SK-N-SH (cell line): ENCODE measurements at regions not wholly inside any gene's neighbourhood (a gene's known extent, or its start where the extent isn't known, plus 50 kb on each side); places are given as distances from the start of the nearest gene placed in this dataset.

Experiments used
- CTCF ChIA-PET: fragments of 300-600, 350-600 bp; formaldehyde crosslinking; extraction: SDS; loops from one replicate; lab custom pipeline; 2021; lab: Yijun Ruan, JAX
- POLR2A ChIA-PET: fragments of 350-600 bp; sonication (Branson Sonifier 250); formaldehyde crosslinking; extraction: SDS; loops from one replicate; lab custom pipeline; 2020; ENCODE audit warnings: antibody characterized with exemption, inconsistent platforms; lab: Yijun Ruan, JAX
- DNase-seq: peaks from one replicate; pipeline ENCODE4 v3.0.0; 2012
- H2AFZ ChIP-seq: fragments of 200-600 bp; sonication (generic); 2 replicates; pipeline ENCODE4 v1.8.1; 2016; ENCODE audit warnings: antibody characterized with exemption, mild to moderate bottlenecking, low read depth
- H3F3A ChIP-seq: fragments of 200-600 bp; sonication (generic); replicated peaks from 2 replicates; pipeline ENCODE3; 2016; ENCODE audit warnings: antibody characterized with exemption, mild to moderate bottlenecking; ENCODE audit not compliant: insufficient read depth
- H3K27ac ChIP-seq, 2 experiments: fragments of 200-500 bp in 1 of 2; fragments of 200-600 bp in 1 of 2; sonication (Bioruptor generic) in 1 of 2; sonication (generic), shearing (Covaris generic) in 1 of 2; 2 replicates each; pipeline versions ENCODE4 v1.5.1 to v1.6.1; 2014 to 2016; ENCODE audit warnings: low read depth in 2 of 2, inconsistent platforms in 1 of 2, low read length in 1 of 2, mild to moderate bottlenecking in 1 of 2, mixed read lengths in 1 of 2
- H3K27me3 ChIP-seq: fragments of 200-600 bp; sonication (generic), shearing (Covaris generic); 2 replicates; pipeline ENCODE4 v1.6.1; 2016; ENCODE audit warnings: mixed run types; ENCODE audit not compliant: insufficient read depth
- H3K36me3 ChIP-seq, 2 experiments: fragments of 200-500 bp in 1 of 2; fragments of 200-600 bp in 1 of 2; sonication (Bioruptor generic) in 1 of 2; sonication (generic) in 1 of 2; replicated peaks in 1 of 2; 2 replicates each; pipeline versions ENCODE3 to v1.5.1; 2014 to 2016; ENCODE audit warnings: low read length in 1 of 2, mild to moderate bottlenecking in 1 of 2; ENCODE audit not compliant: insufficient read depth in 2 of 2, control insufficient read depth in 1 of 2
- H3K4me1 ChIP-seq, 2 experiments: fragments of 200-500 bp in 1 of 2; fragments of 200-600 bp in 1 of 2; sonication (Bioruptor generic) in 1 of 2; sonication (generic), shearing (Covaris generic) in 1 of 2; 2 replicates each; pipeline versions ENCODE4 v1.5.1 to v1.6.1; 2014 to 2016; ENCODE audit warnings: low read depth in 1 of 2, low read length in 1 of 2, mixed run types in 1 of 2; ENCODE audit not compliant: insufficient read depth in 2 of 2, control insufficient read depth in 1 of 2
- H3K4me2 ChIP-seq: fragments of 200-600 bp; sonication (generic), shearing (Covaris generic); 2 replicates; pipeline ENCODE4 v1.6.1; 2017; ENCODE audit warnings: mixed run types
- H3K4me3 ChIP-seq, 2 experiments: fragments of 200-500 bp in 1 of 2; fragments of 200-600 bp in 1 of 2; sonication (Bioruptor generic) in 1 of 2; sonication (generic), shearing (Covaris generic) in 1 of 2; 2 replicates each; pipeline versions ENCODE4 v1.5.1 to v1.8.1; 2014 to 2016; ENCODE audit warnings: low read depth in 2 of 2, inconsistent platforms in 1 of 2, low read length in 1 of 2, mild to moderate bottlenecking in 1 of 2, mixed read lengths in 1 of 2, moderate library complexity in 1 of 2
- H3K79me2 ChIP-seq: fragments of 200-600 bp; sonication (generic); 2 replicates; pipeline ENCODE4 v1.8.1; 2017; ENCODE audit warnings: mild to moderate bottlenecking; ENCODE audit not compliant: insufficient read depth
- H3K9ac ChIP-seq: fragments of 200-600 bp; sonication (generic); 2 replicates; pipeline ENCODE4 v1.6.1; 2017; ENCODE audit warnings: mixed run types
- H3K9me2 ChIP-seq: fragments of 200-600 bp; sonication (generic); 2 replicates; pipeline ENCODE4 v1.6.1; 2017; ENCODE audit warnings: mixed run types
- H3K9me3 ChIP-seq: fragments of 200-600 bp; sonication (generic); 2 replicates; pipeline ENCODE4 v1.6.1; 2017; ENCODE audit warnings: mixed run types, mild to moderate bottlenecking, moderate library complexity
- H4K20me1 ChIP-seq: fragments of 200-600 bp; sonication (generic); 2 replicates; pipeline ENCODE4 v1.6.1; 2017; ENCODE audit warnings: mild to moderate bottlenecking, mixed run types; ENCODE audit not compliant: insufficient read depth
- CTCF ChIP-seq: fragments of 200-600 bp; sonication (generic); IDR thresholded peaks from 2 replicates; pipeline ENCODE4 v1.6.1; 2017; ENCODE audit warnings: antibody characterized with exemption, mild to moderate bottlenecking, moderate library complexity
- FOXM1 ChIP-seq: IDR thresholded peaks from 2 replicates; pipeline ENCODE4 v1.4.0; 2012; ENCODE audit warnings: low read depth, mild to moderate bottlenecking
- GATA2 ChIP-seq: sonication (generic); formaldehyde crosslinking; IDR thresholded peaks from 2 replicates; pipeline ENCODE4 v1.5.0; 2020; ENCODE audit warnings: mild to moderate bottlenecking, missing genetic modification reagents
- IRF3 ChIP-seq: fragments of 150-350 bp; IDR thresholded peaks from 2 replicates; pipeline ENCODE4 v1.6.1; 2016; ENCODE audit warnings: mild to moderate bottlenecking, low read depth, low read length
- MAX ChIP-seq: IDR thresholded peaks from 2 replicates; pipeline ENCODE4 v1.4.0; 2012; ENCODE audit warnings: low read depth
- MEF2A ChIP-seq: IDR thresholded peaks from 2 replicates; pipeline ENCODE4 v1.4.0; 2012; ENCODE audit warnings: low read depth, borderline replicate concordance
- MXI1 ChIP-seq: IDR thresholded peaks from 2 replicates; pipeline ENCODE4 v1.6.1; 2012; ENCODE audit warnings: mild to moderate bottlenecking, low read depth, low read length, improper control_type of control experiment
- NFIC ChIP-seq: IDR thresholded peaks from 2 replicates; pipeline ENCODE4 v1.4.0; 2012; ENCODE audit warnings: borderline replicate concordance
- PBX3 ChIP-seq: IDR thresholded peaks from 2 replicates; pipeline ENCODE4; 2012
- POLR2AphosphoS5 ChIP-seq: IDR thresholded peaks from 2 replicates; pipeline ENCODE4 v1.6.1; 2012; ENCODE audit warnings: low read depth, low read length
- RAD21 ChIP-seq: IDR thresholded peaks from 2 replicates; pipeline ENCODE4 v1.6.1; 2012; ENCODE audit warnings: mild to moderate bottlenecking, low read length
- RXRA ChIP-seq: IDR thresholded peaks from 2 replicates; pipeline ENCODE4 v1.4.0; 2012; ENCODE audit warnings: low read depth, mild to moderate bottlenecking, borderline replicate concordance
- TCF12 ChIP-seq: IDR thresholded peaks from 2 replicates; pipeline ENCODE4 v1.4.0; 2012
- TEAD4 ChIP-seq: IDR thresholded peaks from 2 replicates; pipeline ENCODE4 v1.4.0; 2012; ENCODE audit warnings: mild to moderate bottlenecking, borderline replicate concordance; ENCODE audit not compliant: insufficient read depth
- YY1 ChIP-seq: IDR thresholded peaks from 2 replicates; pipeline ENCODE4 v1.4.0; 2012; ENCODE audit warnings: low read depth, mild to moderate bottlenecking
- ZBTB33 ChIP-seq: IDR thresholded peaks from 2 replicates; pipeline ENCODE4 v1.4.0; 2012; ENCODE audit warnings: low read depth, borderline replicate concordance
- WGBS: methylation state at CpG from one replicate; pipeline ENCODE4 v1.1.6; 2017; ENCODE audit warnings: low lambda C conversion rate; 5-methylcytosine and 5-hydroxymethylcytosine counted together

- POLR2A ChIA-PET: no interaction called here
- TF ChIP-seq MAX: no peak
- TF ChIP-seq TEAD4: no peak
- WGBS: 35% methylated on average over 4 of the region's 4 CpGs
- H3K27ac ChIP-seq: no peak overlapping the region
- H3K79me2 ChIP-seq: no peaks in the 10 kb centered on the region
- H3K36me3 ChIP-seq: no peaks in the 10 kb centered on the region
- no peak for DNase-seq
- H3K9me2 ChIP-seq: no peaks in the 10 kb centered on the region
- no peaks in the 10 kb centered on the region for H3F3A ChIP-seq
- no peak overlapping the region for H3K4me3 ChIP-seq
- H3K4me1 ChIP-seq: peaks cover 0 to 15% of the 10 kb centered on the region in 2 experiments; a peak in 1 of 4 replicates
- no peaks in the 10 kb centered on the region for H4K20me1 ChIP-seq
- no peak overlapping the region for H3K9ac ChIP-seq
- no peak overlapping the region for H2AFZ ChIP-seq
- CTCF ChIA-PET: interaction anchor here (0.7 kb wide), 1 partner anchor 20 kb away, joined by 3 read pairs; no protein-coding TSS in a partner anchor
- H3K4me2 ChIP-seq: no peak overlapping the region
- no peaks in the 10 kb centered on the region for H3K27me3 ChIP-seq
- H3K9me3 ChIP-seq: no peaks in the 10 kb centered on the region
Measured at GRCh38 chr19:30854661-30855060, 482.5 kb downstream of the ZNF536 start.

GRCh38 chr19:30854207-30854606 lies 482.0 kb downstream of the ZNF536 start:
- Histone ChIP-seq H3K36me3 (no peaks in the 10 kb centered on the region), H3K9me2 (no peaks in the 10 kb centered on the region), H3K27ac (no peak overlapping the region), H2AFZ (no peak overlapping the region), H3K4me2 (no peak overlapping the region), H3K9ac (no peak overlapping the region), H3K79me2 (no peaks in the 10 kb centered on the region), H3K27me3 (no peaks in the 10 kb centered on the region), H4K20me1 (no peaks in the 10 kb centered on the region), H3K9me3 (no peaks in the 10 kb centered on the region), H3K4me1 (peaks cover 0 to 15% of the 10 kb centered on the region in 2 experiments; a peak in 1 of 4 replicates), H3K4me3 (no peak overlapping the region), H3F3A (no peaks in the 10 kb centered on the region)
- no peak for DNase-seq
- ChIA-PET CTCF (interaction anchor here (0.6 to 0.7 kb wide), 2 partner anchors 20 to 1244 kb away, joined by 3 read pairs; no protein-coding TSS in a partner anchor), POLR2A (no interaction called here)
- WGBS: 33% methylated on average over 1 of the region's 1 CpG
- TF ChIP-seq CTCF (no peak), TCF12 (no peak), TEAD4 (no peak), ZBTB33 (no peak), YY1 (no peak), MXI1 (no peak), RXRA (no peak), RAD21 (no peak), MAX (no peak), NFIC (no peak), PBX3 (no peak), IRF3 (no peak), FOXM1 (no peak), MEF2A (no peak), POLR2AphosphoS5 (no peak), GATA2 (CRISPR knock-in tag) (no peak)
